ENCODE measurements at regions not wholly inside any gene's neighbourhood (a gene's known extent, or its start where the extent isn't known, plus 50 kb on each side); places are given as distances from the start of the nearest gene placed in this dataset.

- no peaks in the 10 kb centered on the region for H3K9me3 ChIP-seq
- no peaks in the 10 kb centered on the region for H3K36me3 ChIP-seq
- no peaks in the 10 kb centered on the region for H3K4me1 ChIP-seq
- no peak for TF ChIP-seq EP300 (IDR thresholded peaks at IDR 0.05)
- TF ChIP-seq, protein P1, sequence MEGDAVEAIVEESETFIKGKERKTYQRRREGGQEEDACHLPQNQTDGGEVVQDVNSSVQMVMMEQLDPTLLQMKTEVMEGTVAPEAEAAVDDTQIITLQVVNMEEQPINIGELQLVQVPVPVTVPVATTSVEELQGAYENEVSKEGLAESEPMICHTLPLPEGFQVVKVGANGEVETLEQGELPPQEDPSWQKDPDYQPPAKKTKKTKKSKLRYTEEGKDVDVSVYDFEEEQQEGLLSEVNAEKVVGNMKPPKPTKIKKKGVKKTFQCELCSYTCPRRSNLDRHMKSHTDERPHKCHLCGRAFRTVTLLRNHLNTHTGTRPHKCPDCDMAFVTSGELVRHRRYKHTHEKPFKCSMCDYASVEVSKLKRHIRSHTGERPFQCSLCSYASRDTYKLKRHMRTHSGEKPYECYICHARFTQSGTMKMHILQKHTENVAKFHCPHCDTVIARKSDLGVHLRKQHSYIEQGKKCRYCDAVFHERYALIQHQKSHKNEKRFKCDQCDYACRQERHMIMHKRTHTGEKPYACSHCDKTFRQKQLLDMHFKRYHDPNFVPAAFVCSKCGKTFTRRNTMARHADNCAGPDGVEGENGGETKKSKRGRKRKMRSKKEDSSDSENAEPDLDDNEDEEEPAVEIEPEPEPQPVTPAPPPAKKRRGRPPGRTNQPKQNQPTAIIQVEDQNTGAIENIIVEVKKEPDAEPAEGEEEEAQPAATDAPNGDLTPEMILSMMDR (IDR thresholded peaks at IDR 0.05), result no peak
- TF ChIP-seq POLR2AphosphoS5 (IDR thresholded peaks at IDR 0.05), result no peak
- TF ChIP-seq POLR2A (IDR thresholded peaks at IDR 0.05), result no peak
- 78 to 81% methylated on average over 2 of the region's 2 CpGs for WGBS, 2 donors
- DNase-seq (no peak), ATAC-seq (ENCODE audit: low FRiP score in 2 of 2) (no peak)
- no peaks in the 10 kb centered on the region for H3K27me3 ChIP-seq
- H3K4me3 ChIP-seq, result no peak overlapping the region
- no peak overlapping the region for H3K27ac ChIP-seq
Measured at GRCh38 chr6:54474898-54475297, 166.7 kb downstream of the TINAG start.

GRCh38 chr6:54481091-54481490 lies 172.8 kb downstream of the TINAG start:
- H3K27ac ChIP-seq, result no peak overlapping the region
- no peak overlapping the region for H3K4me3 ChIP-seq
- H3K27me3 ChIP-seq, result no peaks in the 10 kb centered on the region
- peaks cover 0 to 6% (median 0%) of the 10 kb centered on the region in 4 donors for H3K9me3 ChIP-seq
- H3K36me3 ChIP-seq, result no peaks in the 10 kb centered on the region
- TF ChIP-seq POLR2AphosphoS5 (IDR thresholded peaks at IDR 0.05) (no peak), EP300 (IDR thresholded peaks at IDR 0.05) (no peak), POLR2A (IDR thresholded peaks at IDR 0.05) (no peak)
- TF ChIP-seq, protein P1 (IDR thresholded peaks at IDR 0.05), result no peak
- ATAC-seq (ENCODE audit: low FRiP score in 2 of 2) (no peak), DNase-seq (peak in 1 of 2 donors; percentile 5)
- H3K4me1 ChIP-seq, result no peaks in the 10 kb centered on the region
- 96% methylated on average over 4 of the region's 4 CpGs for WGBS, 2 donors

- Histone ChIP-seq H3K9me3 (no peaks in the 10 kb centered on the region), H3K27ac (no peak overlapping the region), H3K4me3 (no peak overlapping the region), H3K27me3 (no peaks in the 10 kb centered on the region), H3K4me1 (no peaks in the 10 kb centered on the region), H3K36me3 (no peaks in the 10 kb centered on the region)
- DNase-seq (no peak), ATAC-seq (ENCODE audit: low FRiP score in 2 of 2) (no peak)
- TF ChIP-seq EP300 (IDR thresholded peaks at IDR 0.05), result no peak
- TF ChIP-seq, protein P1 (IDR thresholded peaks at IDR 0.05), result no peak
- TF ChIP-seq POLR2A (IDR thresholded peaks at IDR 0.05), result no peak
- TF ChIP-seq POLR2AphosphoS5 (IDR thresholded peaks at IDR 0.05), result no peak
- 81 to 90% methylated on average over 2 to 3 of the region's 3 CpGs for WGBS, 2 donors
Measured at GRCh38 chr6:54491431-54491830, 183.2 kb downstream of the TINAG start.

DNA sequence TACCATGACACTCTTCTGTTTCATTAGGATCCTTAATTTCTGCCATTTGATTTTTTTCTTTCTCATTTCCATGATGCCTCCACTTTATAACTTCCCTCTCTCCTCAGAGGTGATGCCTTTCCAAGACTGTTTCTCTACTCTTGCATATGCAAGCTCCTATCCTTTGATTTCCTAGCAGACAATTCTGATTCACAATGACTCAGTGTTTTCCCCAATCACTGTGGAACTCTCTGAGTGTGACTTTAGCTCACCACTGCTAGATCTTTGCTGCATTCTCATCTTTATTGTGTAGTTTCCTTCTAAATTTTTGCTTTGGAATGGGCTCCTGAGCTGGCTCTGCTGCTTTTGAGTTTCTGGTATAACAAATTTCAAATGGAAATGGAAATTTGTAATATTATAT lies 184.9 kb downstream of the TINAG start:
- no peak overlapping the region for H3K27ac ChIP-seq
- no peak for DNase-seq
- no peak for TF ChIP-seq POLR2AphosphoS5 (IDR thresholded peaks at IDR 0.05)
- TF ChIP-seq, protein P1 (IDR thresholded peaks at IDR 0.05), result no peak
- TF ChIP-seq EP300 (IDR thresholded peaks at IDR 0.05), result no peak
- no peak for TF ChIP-seq POLR2A (IDR thresholded peaks at IDR 0.05)
- H3K27me3 ChIP-seq, result no peaks in the 10 kb centered on the region
- H3K36me3 ChIP-seq, result no peaks in the 10 kb centered on the region
- no peaks in the 10 kb centered on the region for H3K9me3 ChIP-seq
- no peak overlapping the region for H3K4me3 ChIP-seq
- no peaks in the 10 kb centered on the region for H3K4me1 ChIP-seq
- ATAC-seq (ENCODE audit: low FRiP score in 2 of 2), result no peak

GRCh38 chr6:54503144-54503543 lies 194.9 kb downstream of the TINAG start:
- DNase-seq (no peak), ATAC-seq (ENCODE audit: low FRiP score in 2 of 2) (no peak)
- H3K36me3 ChIP-seq, result no peaks in the 10 kb centered on the region
- H3K27ac ChIP-seq, result no peak overlapping the region
- TF ChIP-seq POLR2AphosphoS5 (IDR thresholded peaks at IDR 0.05) (no peak), POLR2A (IDR thresholded peaks at IDR 0.05) (no peak), EP300 (IDR thresholded peaks at IDR 0.05) (no peak)
- TF ChIP-seq, protein P1 (IDR thresholded peaks at IDR 0.05), result no peak
- peaks cover 3 to 6% (median 5%) of the 10 kb centered on the region in 4 donors for H3K9me3 ChIP-seq
- no peaks in the 10 kb centered on the region for H3K4me1 ChIP-seq
- WGBS, 2 donors, result 75 to 83% methylated on average over 1 of the region's 1 CpG
- no peaks in the 10 kb centered on the region for H3K27me3 ChIP-seq
- no peak overlapping the region for H3K4me3 ChIP-seq

All from upper lobe of left lung (tissue), 6 donors.